IMR-90 (cell line): ENCODE measurements at regions not wholly inside any gene's neighbourhood (a gene's known extent, or its start where the extent isn't known, plus 50 kb on each side); places are given as distances from the start of the nearest gene placed in this dataset.

Experiments used
- ATAC-seq: fragments of 200-7000 bp; cut with Tn5 transposase; 2 replicates; pipeline ENCODE4 v1.9.1; 2020; ENCODE audit warnings: low read depth, mild to moderate bottlenecking, moderate library complexity
- BruUV-seq: library from RNA; stranded (reverse); fragments of 400-500 nt; replicated peaks from 2 replicates; lab custom pipeline; 2021; lab: Mats Ljungman, UMichigan
- CTCF ChIA-PET: fragments of 300-600 bp; formaldehyde crosslinking; extraction: SDS; loops from one replicate; lab custom pipeline; 2021; ENCODE audit warnings: antibody characterized with exemption; lab: Yijun Ruan, JAX
- POLR2A ChIA-PET: fragments of 300-600 bp; sonication (Branson Sonifier 250); formaldehyde crosslinking; loops from one replicate; lab custom pipeline; 2022; ENCODE audit warnings: antibody characterized with exemption; ENCODE audit not compliant: unreplicated experiment; lab: Charles Lee
- DNase-seq: peaks from one replicate; pipeline ENCODE4 v3.0.0; 2013
- H2AFZ ChIP-seq: replicated peaks from 2 replicates; pipeline ENCODE3; 2013; ENCODE audit warnings: low read length, mild to moderate bottlenecking; ENCODE audit not compliant: poor library complexity
- H2AK5ac ChIP-seq: 2 replicates; pipeline ENCODE4 v1.6.1; 2013; ENCODE audit warnings: low read depth, low read length, inconsistent platforms
- H2AK9ac ChIP-seq: replicated peaks from 2 replicates; pipeline ENCODE3; 2013; ENCODE audit warnings: mild to moderate bottlenecking, low read depth, low read length, moderate library complexity; ENCODE audit not compliant: poor library complexity
- H2BK120ac ChIP-seq: 2 replicates; pipeline ENCODE4 v1.6.1; 2013; ENCODE audit warnings: low read depth, low read length, inconsistent platforms
- H2BK15ac ChIP-seq: 3 replicates; pipeline ENCODE4 v1.6.1; 2013; ENCODE audit warnings: low read depth, low read length, inconsistent platforms
- H2BK20ac ChIP-seq: 2 replicates; pipeline ENCODE4 v1.6.1; 2013; ENCODE audit warnings: low read depth, mild to moderate bottlenecking, inconsistent platforms, low read length, moderate library complexity
- H2BK5ac ChIP-seq: 2 replicates; pipeline ENCODE4 v1.6.1; 2013; ENCODE audit warnings: mild to moderate bottlenecking, low read depth, low read length, inconsistent platforms; ENCODE audit not compliant: poor library complexity, severe bottlenecking
- H3K14ac ChIP-seq: replicated peaks from 2 replicates; pipeline ENCODE4 v1.6.1; 2013; ENCODE audit warnings: low read depth, low read length, inconsistent platforms
- H3K18ac ChIP-seq: 2 replicates; pipeline ENCODE4 v1.6.1; 2013; ENCODE audit warnings: low read depth, low read length, control low read depth
- H3K23ac ChIP-seq: 2 replicates; pipeline ENCODE4 v1.6.1; 2013; ENCODE audit warnings: low read depth, low read length, inconsistent platforms
- H3K27ac ChIP-seq: 2 replicates; pipeline ENCODE4 v1.5.1; 2013; ENCODE audit warnings: mild to moderate bottlenecking, control low read depth, low read length; ENCODE audit not compliant: insufficient read depth
- H3K27me3 ChIP-seq: 2 replicates; pipeline ENCODE4 v1.6.1; 2013; ENCODE audit warnings: low read length; ENCODE audit not compliant: control insufficient read depth, insufficient read depth
- H3K36me3 ChIP-seq: 2 replicates; pipeline ENCODE4 v1.6.1; 2013; ENCODE audit warnings: low read length, mixed read lengths; ENCODE audit not compliant: control insufficient read depth, insufficient read depth
- H3K4ac ChIP-seq: 2 replicates; pipeline ENCODE4 v1.6.1; 2013; ENCODE audit warnings: low read depth, low read length, inconsistent platforms
- H3K4me1 ChIP-seq: 2 replicates; pipeline ENCODE4 v1.6.1; 2013; ENCODE audit warnings: low read length, mixed read lengths; ENCODE audit not compliant: control insufficient read depth, insufficient read depth
- H3K4me2 ChIP-seq: 2 replicates; pipeline ENCODE4 v1.6.1; 2013; ENCODE audit warnings: low read depth, mild to moderate bottlenecking, control low read depth, low read length, moderate library complexity
- H3K4me3 ChIP-seq: 2 replicates; pipeline ENCODE4 v1.5.1; 2013; ENCODE audit warnings: low read depth, mild to moderate bottlenecking, control low read depth, low read length, moderate library complexity; ENCODE audit not compliant: insufficient read depth
- H3K56ac ChIP-seq: 2 replicates; pipeline ENCODE4 v1.6.1; 2013; ENCODE audit warnings: low read length, inconsistent platforms; ENCODE audit not compliant: insufficient read depth; ENCODE audit errors: extremely low read depth
- H3K79me1 ChIP-seq, 2 experiments: 2 replicates each; pipeline ENCODE4 v1.6.1; 2013; ENCODE audit warnings: low read length in 2 of 2, inconsistent platforms in 1 of 2, low read depth in 1 of 2
- H3K9ac ChIP-seq: 2 replicates; pipeline ENCODE4 v1.6.1; 2013; ENCODE audit warnings: low read depth, low read length, control low read depth
- H3K9me1 ChIP-seq: 2 replicates; pipeline ENCODE4 v1.6.1; 2013; ENCODE audit warnings: low read length, inconsistent platforms; ENCODE audit not compliant: insufficient read depth
- H3K9me3 ChIP-seq: 2 replicates; pipeline ENCODE4 v1.6.1; 2013; ENCODE audit warnings: low read length; ENCODE audit not compliant: control insufficient read depth, insufficient read depth
- H4K20me1 ChIP-seq: 2 replicates; pipeline ENCODE4 v1.6.1; 2013; ENCODE audit warnings: low read length, inconsistent platforms; ENCODE audit not compliant: insufficient read depth
- H4K5ac ChIP-seq: 2 replicates; pipeline ENCODE4 v1.6.1; 2013; ENCODE audit warnings: mild to moderate bottlenecking, low read depth, low read length, control low read depth
- H4K8ac ChIP-seq, 2 experiments: 2 replicates each; pipeline ENCODE4 v1.6.1; 2013; ENCODE audit warnings: low read depth in 2 of 2, low read length in 2 of 2, control low read depth in 1 of 2, inconsistent platforms in 1 of 2
- H4K91ac ChIP-seq: 2 replicates; pipeline ENCODE4 v1.6.1; 2013; ENCODE audit warnings: low read depth, low read length, inconsistent platforms; ENCODE audit not compliant: insufficient read depth
- RAD21 ChIP-seq: IDR thresholded peaks from 2 replicates; pipeline ENCODE4 v1.6.1; 2012; ENCODE audit warnings: low read length, improper control_type of control experiment
- USF2 ChIP-seq: fragments of 150-350 bp; IDR thresholded peaks from 2 replicates; pipeline ENCODE4 v1.6.1; 2017; ENCODE audit warnings: mild to moderate bottlenecking, antibody characterized with exemption, low read length, low read depth
- dilution Hi-C: fragments of 300-500 bp; cut with HindIII; formaldehyde crosslinking; loops from one replicate; pipeline ENCODE4 v1.14.3; 2018; ENCODE audit warnings: low sequenced_read_pairs; ENCODE audit not compliant: unreplicated experiment
- in situ Hi-C: fragments of 300-500 bp; cut with MboI; formaldehyde crosslinking; loops from 3 replicates; pipeline ENCODE4 v1.14.3; 2019; ENCODE audit warnings: low sequenced_read_pairs, inconsistent platforms, mixed read lengths
- intact Hi-C: fragments of 100-400 bp; cut with micrococcal nuclease; formaldehyde crosslinking; loops from 2 replicates; pipeline ENCODE4 v1.10.0; 2022

- DNase-seq = no peak
- Histone ChIP-seq H2BK5ac (no peak overlapping the region), H2AK9ac (no peak overlapping the region), H2AK5ac (no peak overlapping the region), H3K14ac (no peak overlapping the region), H3K18ac (no peak overlapping the region), H4K20me1 (no peaks in the 10 kb centered on the region), H3K27me3 (no peaks in the 10 kb centered on the region), H3K56ac (no peak overlapping the region), H4K91ac (no peak overlapping the region), H3K9ac (no peak overlapping the region), H4K8ac (no peak overlapping the region), H4K5ac (no peak overlapping the region), H3K4me1 (no peaks in the 10 kb centered on the region), H3K9me1 (no peaks in the 10 kb centered on the region), H3K4me2 (no peak overlapping the region), H2BK120ac (no peak overlapping the region), H3K23ac (no peak overlapping the region), H2AFZ (no peak overlapping the region), H3K36me3 (no peaks in the 10 kb centered on the region), H3K9me3 (no peaks in the 10 kb centered on the region; the same call in 1 of the 2 replicates), H3K4me3 (no peak overlapping the region), H2BK20ac (no peak overlapping the region), H2BK15ac (no peak overlapping the region), H3K79me1 (no peaks in the 10 kb centered on the region), H3K27ac (no peak overlapping the region), H3K4ac (no peak overlapping the region)
- ATAC-seq = no peak
- ChIA-PET CTCF (no interaction called here), POLR2A (no interaction called here)
- dilution Hi-C loops (no loop called here), in situ Hi-C loops (no loop called here), intact Hi-C loops (no loop called here)
- no TSS peak for BruUV-seq
- no peak for TF ChIP-seq USF2
- no peak for TF ChIP-seq RAD21
Measured at GRCh38 chr2:128894896-128895295, 576.2 kb upstream of the HS6ST1 start.
